SU-DHL-6 (cell line): ENCODE measurements at regions not wholly inside any gene's neighbourhood (a gene's known extent, or its start where the extent isn't known, plus 50 kb on each side); places are given as distances from the start of the nearest gene placed in this dataset.

Experiments
- H2AFZ ChIP-seq: fragments of 200-600 bp; sonication (generic); 2 replicates; pipeline ENCODE4 v1.6.1; 2014; ENCODE audit warnings: low read depth, mild to moderate bottlenecking, moderate library complexity, mixed read lengths, antibody characterized with exemption, low read length; ENCODE audit not compliant: severe bottlenecking
- H3F3A ChIP-seq: fragments of 200-600 bp; shearing (Covaris generic); 2 replicates; pipeline ENCODE4 v1.6.0; 2016; ENCODE audit warnings: antibody characterized with exemption, mild to moderate bottlenecking; ENCODE audit not compliant: insufficient read depth
- H3K27ac ChIP-seq: fragments of 200-600 bp; sonication (generic); 2 replicates; pipeline ENCODE4 v1.5.1; 2016; ENCODE audit warnings: low read depth, mild to moderate bottlenecking, low read length, moderate library complexity, mixed read lengths
- H3K27me3 ChIP-seq: fragments of 200-600 bp; sonication (generic), shearing (Covaris generic); 2 replicates; pipeline ENCODE4 v1.6.0; 2014; ENCODE audit warnings: mild to moderate bottlenecking, low read length
- H3K36me3 ChIP-seq: fragments of 200-600 bp; sonication (generic); 2 replicates; pipeline ENCODE4 v1.6.1; 2014; ENCODE audit warnings: mild to moderate bottlenecking, low read length, mixed read lengths
- H3K4me2 ChIP-seq: fragments of 300-600, 200-600 bp; shearing (Covaris generic), sonication (generic); 2 replicates; pipeline ENCODE4 v1.6.0; 2014; ENCODE audit warnings: low read length, low read depth, mild to moderate bottlenecking; ENCODE audit not compliant: poor library complexity, severe bottlenecking
- H3K4me3 ChIP-seq: fragments of 200-600 bp; sonication (generic); 2 replicates; pipeline ENCODE4 v1.5.1; 2014; ENCODE audit warnings: antibody characterized with exemption, low read length, mild to moderate bottlenecking, mixed read lengths; ENCODE audit not compliant: insufficient read depth, poor library complexity, severe bottlenecking
- H3K79me2 ChIP-seq: fragments of 200-600 bp; sonication (generic); 2 replicates; pipeline ENCODE4 v1.6.1; 2014; ENCODE audit warnings: mild to moderate bottlenecking, low read length, moderate library complexity; ENCODE audit not compliant: insufficient read depth
- H3K9ac ChIP-seq: fragments of 200-600 bp; sonication (generic); 2 replicates; pipeline ENCODE4 v1.7.0; 2014; ENCODE audit warnings: mild to moderate bottlenecking, low read length
- H3K9me2 ChIP-seq: fragments of 200-600 bp; sonication (generic); replicated peaks from 2 replicates; pipeline ENCODE4 v1.6.1; 2014; ENCODE audit warnings: low read length; ENCODE audit not compliant: insufficient read depth
- H3K9me3 ChIP-seq: fragments of 200-600 bp; sonication (generic); 2 replicates; pipeline ENCODE4 v1.6.1; 2014; ENCODE audit warnings: low read length, mixed read lengths; ENCODE audit not compliant: insufficient read depth
- H4K20me1 ChIP-seq: fragments of 200-600 bp; sonication (generic); 2 replicates; pipeline ENCODE4 v1.6.1; 2014; ENCODE audit warnings: low read depth, mild to moderate bottlenecking, antibody characterized with exemption, low read length, moderate library complexity, mixed read lengths
- EZH2phosphoT487 ChIP-seq: fragments of 200-600 bp; sonication (generic), shearing (Covaris generic); conservative IDR thresholded peaks from 2 replicates; pipeline ENCODE4 v1.6.1; 2018; ENCODE audit warnings: mild to moderate bottlenecking, antibody characterized with exemption, low read length, moderate library complexity, mixed read lengths
- TF ChIP-seq, protein P1 (sequence below): fragments of 200-600 bp; sonication (generic); IDR thresholded peaks from one replicate; pipeline ENCODE4 v1.5.1; 2017; ENCODE audit warnings: antibody characterized with exemption, mild to moderate bottlenecking, low read length, moderate library complexity; ENCODE audit not compliant: insufficient read depth, poor library complexity, severe bottlenecking

DNA sequence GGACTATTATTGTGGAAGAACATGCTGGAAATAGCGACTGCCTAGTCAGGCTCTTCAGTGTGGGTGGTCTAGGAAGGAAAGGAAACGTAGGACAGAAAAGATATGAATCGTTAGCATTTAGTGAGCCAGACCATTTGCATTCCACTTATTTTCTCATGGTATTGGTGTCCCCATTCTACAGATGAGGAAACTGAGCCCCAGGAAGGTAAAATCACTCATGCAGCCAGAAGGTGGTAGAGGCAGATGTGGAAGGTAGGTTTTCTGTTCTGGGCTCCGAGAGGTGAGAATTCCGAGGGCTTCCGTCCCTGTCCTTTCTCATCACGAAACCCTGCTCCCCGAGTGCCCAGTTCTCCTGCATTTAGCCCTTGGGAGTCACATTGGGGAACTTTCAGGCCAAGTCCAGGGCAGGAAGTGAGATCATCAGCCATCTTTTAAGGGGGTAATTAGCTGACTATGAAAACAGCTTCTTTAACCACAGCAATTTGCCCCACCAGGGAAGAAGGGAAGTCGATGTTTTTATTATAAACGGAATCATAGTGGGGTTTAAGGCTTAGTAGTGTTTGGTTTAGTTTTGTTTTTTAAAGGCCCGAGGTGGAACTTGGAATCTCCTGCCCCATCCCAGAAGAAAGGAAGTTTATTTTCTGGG is 110.7 kb upstream of the IRX3 start:
- H3K79me2 ChIP-seq, result no peaks in the 10 kb centered on the region
- no peak overlapping the region for H3K4me2 ChIP-seq
- TF ChIP-seq, protein P1, sequence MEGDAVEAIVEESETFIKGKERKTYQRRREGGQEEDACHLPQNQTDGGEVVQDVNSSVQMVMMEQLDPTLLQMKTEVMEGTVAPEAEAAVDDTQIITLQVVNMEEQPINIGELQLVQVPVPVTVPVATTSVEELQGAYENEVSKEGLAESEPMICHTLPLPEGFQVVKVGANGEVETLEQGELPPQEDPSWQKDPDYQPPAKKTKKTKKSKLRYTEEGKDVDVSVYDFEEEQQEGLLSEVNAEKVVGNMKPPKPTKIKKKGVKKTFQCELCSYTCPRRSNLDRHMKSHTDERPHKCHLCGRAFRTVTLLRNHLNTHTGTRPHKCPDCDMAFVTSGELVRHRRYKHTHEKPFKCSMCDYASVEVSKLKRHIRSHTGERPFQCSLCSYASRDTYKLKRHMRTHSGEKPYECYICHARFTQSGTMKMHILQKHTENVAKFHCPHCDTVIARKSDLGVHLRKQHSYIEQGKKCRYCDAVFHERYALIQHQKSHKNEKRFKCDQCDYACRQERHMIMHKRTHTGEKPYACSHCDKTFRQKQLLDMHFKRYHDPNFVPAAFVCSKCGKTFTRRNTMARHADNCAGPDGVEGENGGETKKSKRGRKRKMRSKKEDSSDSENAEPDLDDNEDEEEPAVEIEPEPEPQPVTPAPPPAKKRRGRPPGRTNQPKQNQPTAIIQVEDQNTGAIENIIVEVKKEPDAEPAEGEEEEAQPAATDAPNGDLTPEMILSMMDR, result no peak
- TF ChIP-seq EZH2phosphoT487, result no peak
- no peaks in the 10 kb centered on the region for H4K20me1 ChIP-seq
- H3K36me3 ChIP-seq, result no peaks in the 10 kb centered on the region
- H3F3A ChIP-seq, result no peaks in the 10 kb centered on the region
- no peak overlapping the region for H3K9ac ChIP-seq
- H3K9me3 ChIP-seq, result no peaks in the 10 kb centered on the region
- no peak overlapping the region for H2AFZ ChIP-seq
- H3K9me2 ChIP-seq, result no peaks in the 10 kb centered on the region
- no peak overlapping the region for H3K4me3 ChIP-seq
- H3K27me3 ChIP-seq, result no peaks in the 10 kb centered on the region
- H3K27ac ChIP-seq, result no peak overlapping the region

DNA sequence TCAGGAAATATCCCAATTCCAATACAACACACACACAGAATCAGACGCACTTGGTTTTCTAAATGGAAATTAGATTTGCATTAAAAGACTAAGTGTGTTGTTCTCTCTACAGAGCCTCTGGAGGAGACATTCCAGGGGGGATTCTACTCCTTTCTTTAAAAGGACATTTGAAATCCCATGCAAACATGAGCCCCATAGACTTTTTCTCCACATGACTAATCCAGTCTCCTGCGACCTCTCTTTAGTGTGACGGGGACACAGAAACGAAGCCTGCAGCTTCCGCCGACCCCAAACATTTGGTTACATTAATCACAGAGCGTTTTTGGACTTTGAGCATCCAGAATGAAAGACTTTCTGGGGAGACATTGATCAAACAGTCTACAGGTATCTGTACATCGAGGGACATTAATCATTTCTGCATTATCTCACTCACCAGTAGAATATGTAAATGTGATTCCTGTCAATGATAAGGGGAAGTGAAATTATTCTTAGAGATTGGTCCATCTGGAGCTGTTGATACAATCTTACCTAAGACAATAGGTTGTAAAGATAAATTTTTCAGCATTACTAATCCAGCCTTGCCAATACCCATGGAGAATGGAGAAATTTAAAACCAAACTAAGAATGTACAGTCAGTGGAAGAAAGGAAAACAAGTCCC is 103.4 kb upstream of the IRX3 start:
- no peak overlapping the region for H3K27ac ChIP-seq
- TF ChIP-seq EZH2phosphoT487, result no peak
- TF ChIP-seq, protein P1, result no peak

DNA sequence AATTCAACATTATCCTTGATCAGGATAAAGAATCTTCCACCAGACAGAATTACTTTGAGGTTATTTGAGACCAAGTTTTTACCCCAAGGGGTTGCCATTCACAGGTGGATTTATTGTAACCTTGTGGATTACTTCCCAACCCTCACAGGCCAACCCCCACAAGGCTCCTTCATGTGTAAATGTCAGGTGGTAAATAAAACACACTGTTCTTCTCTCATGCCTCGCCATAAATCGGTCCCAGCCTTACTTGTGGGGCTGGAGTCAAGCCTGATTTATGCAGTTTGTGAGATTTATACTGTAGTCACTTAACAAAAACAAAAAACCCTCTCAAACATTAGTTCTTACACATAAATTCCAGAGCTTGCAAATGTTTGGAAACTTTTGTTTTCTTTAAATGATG is 98.6 kb upstream of the IRX3 start:
- Histone ChIP-seq H3K9ac (no peak overlapping the region), H3K36me3 (no peaks in the 10 kb centered on the region), H3F3A (no peaks in the 10 kb centered on the region), H3K9me3 (no peaks in the 10 kb centered on the region), H2AFZ (no peak overlapping the region), H3K4me2 (no peak overlapping the region), H3K27me3 (no peaks in the 10 kb centered on the region), H3K27ac (no peak overlapping the region), H3K9me2 (no peaks in the 10 kb centered on the region), H4K20me1 (no peaks in the 10 kb centered on the region), H3K79me2 (no peaks in the 10 kb centered on the region), H3K4me3 (no peak overlapping the region)
- TF ChIP-seq EZH2phosphoT487, result no peak
- TF ChIP-seq, protein P1, result no peak

More for the DNA sequence above, 103.4 kb upstream of the IRX3 start:
- Histone ChIP-seq H3K9me3 (no peaks in the 10 kb centered on the region), H2AFZ (no peak overlapping the region), H3K9ac (no peak overlapping the region), H3K9me2 (no peaks in the 10 kb centered on the region), H3K36me3 (no peaks in the 10 kb centered on the region), H3K79me2 (no peaks in the 10 kb centered on the region), H4K20me1 (no peaks in the 10 kb centered on the region), H3K4me3 (no peak overlapping the region), H3F3A (no peaks in the 10 kb centered on the region), H3K4me2 (no peak overlapping the region), H3K27me3 (no peaks in the 10 kb centered on the region)
